ENCODE measurements at regions not wholly inside any gene's neighbourhood (a gene's known extent, or its start where the extent isn't known, plus 50 kb on each side); places are given as distances from the start of the nearest gene placed in this dataset.

GRCh38 chr3:6770397-6770690 lies 90.6 kb upstream of the GRM7 start:
- in situ Hi-C loops (cut with MboI) = no loop called here
- Histone ChIP-seq H3K79me2 (ENCODE audit: control insufficient read depth, insufficient read depth, low read length) (no peaks in the 10 kb centered on the region), H3K27me3 (ENCODE audit: control insufficient read depth in 2 of 2, insufficient read depth in 2 of 2, low read length in 2 of 2) (no peaks in the 10 kb centered on the region), H3K36me3 (ENCODE audit: control insufficient read depth, insufficient read depth, low read length) (no peaks in the 10 kb centered on the region), H3K9me3 (replicated peaks; ENCODE audit: control insufficient read depth, insufficient read depth, low read depth, low read length) (no peaks in the 10 kb centered on the region), H3K4me2 (ENCODE audit: insufficient read depth, low read length) (peak overlapping the region; percentile 71), H2AFZ (ENCODE audit: low read depth, low read length) (peak overlapping the region; percentile 94), H3K9me1 (ENCODE audit: control insufficient read depth, insufficient read depth, low read length) (no peaks in the 10 kb centered on the region), H4K20me1 (replicated peaks; ENCODE audit: control insufficient read depth, insufficient read depth, low read length) (no peaks in the 10 kb centered on the region), H3K4me1 (replicated peaks in 1 of 2; ENCODE audit: control insufficient read depth in 2 of 2, insufficient read depth in 2 of 2, low read length in 2 of 2) (peaks cover 0 to 5% of the 10 kb centered on the region in 2 experiments; a peak in 1 of 5 replicates), H3K9ac (ENCODE audit: insufficient read depth in 1 of 2, low read depth in 2 of 2, low read length in 2 of 2) (peak overlapping the region in 1 of 2 experiments; percentile 56; a peak in 2 of 4 replicates), H3K4me3 (peak overlapping the region; percentile 14), H3K27ac (ENCODE audit: extremely low read depth, low read depth, low read length) (peak overlapping the region; percentile 42; the same call in 2 of the 3 replicates)
- ChIA-PET POLR2A (no interaction called here), CTCF (ENCODE audit: low intra/inter-chr PET ratio) (no interaction called here)
- BruUV-seq (replicated peaks) = TSS peak; percentile 65
- ATAC-seq (peak; percentile 56), DNase-seq (ENCODE audit: extremely low read depth in 1 of 4, low spot score in 3 of 4) (no peak), FAIRE-seq (no peak)
- TF ChIP-seq SNRNP70 (optimal IDR thresholded peaks at IDR 0.05; ENCODE audit: low read depth, low read length) (no peak), ZBTB8A (IDR thresholded peaks at IDR 0.05; ENCODE audit: partially characterized antibody) (peak; percentile 64)
- intact Hi-C loops (cut with micrococcal nuclease) = loop anchor here (5.0 to 10.0 kb wide), 2 partner anchors 278 to 986 kb away; no protein-coding TSS in a partner anchor

GRCh38 chr3:6771171-6771570 lies 89.7 kb upstream of the GRM7 start:
- Histone ChIP-seq H3K9me3 (replicated peaks; ENCODE audit: control insufficient read depth, insufficient read depth, low read depth, low read length) (0 out of 2 replicates have a peak, but pooled peaks cover under 1% of the 10 kb centered on the region), H3K79me2 (ENCODE audit: control insufficient read depth, insufficient read depth, low read length) (no peaks in the 10 kb centered on the region), H3K27me3 (ENCODE audit: control insufficient read depth in 2 of 2, insufficient read depth in 2 of 2, low read length in 2 of 2) (no peaks in the 10 kb centered on the region), H2AFZ (ENCODE audit: low read depth, low read length) (peak overlapping the region; percentile 94), H3K4me2 (ENCODE audit: insufficient read depth, low read length) (no peak overlapping the region), H3K9me1 (ENCODE audit: control insufficient read depth, insufficient read depth, low read length) (no peaks in the 10 kb centered on the region), H3K36me3 (ENCODE audit: control insufficient read depth, insufficient read depth, low read length) (no peaks in the 10 kb centered on the region), H4K20me1 (replicated peaks; ENCODE audit: control insufficient read depth, insufficient read depth, low read length) (no peaks in the 10 kb centered on the region), H3K27ac (ENCODE audit: extremely low read depth, low read depth, low read length) (no peak overlapping the region), H3K4me1 (replicated peaks in 1 of 2; ENCODE audit: control insufficient read depth in 2 of 2, insufficient read depth in 2 of 2, low read length in 2 of 2) (peaks cover 0 to 5% of the 10 kb centered on the region in 2 experiments; a peak in 1 of 5 replicates), H3K9ac (ENCODE audit: insufficient read depth in 1 of 2, low read depth in 2 of 2, low read length in 2 of 2) (no peak overlapping the region), H3K4me3 (no peak overlapping the region)
- CTCF ChIA-PET (ENCODE audit: low intra/inter-chr PET ratio) = no interaction called here
- no TSS peak for BruUV-seq (replicated peaks)
- intact Hi-C loops (cut with micrococcal nuclease) = loop anchor here (5.0 to 10.0 kb wide), 2 partner anchors 279 to 986 kb away; no protein-coding TSS in a partner anchor
- 26% methylated on average over 5 of the region's 5 CpGs for WGBS (ENCODE audit: insufficient coverage, low coverage, missing lambda C conversion rate)
- TF ChIP-seq ID3 (CRISPR knock-in tag; IDR thresholded peaks at IDR 0.05) = no peak
- no peak for TF ChIP-seq ID3 (tag; IDR thresholded peaks at IDR 0.05)
- peak; percentile 8; the same call in 1 of the 2 replicates for TF ChIP-seq NFE2 (IDR thresholded peaks at IDR 0.05; ENCODE audit: low read depth)
- in situ Hi-C loops (cut with MboI) = no loop called here
- FAIRE-seq (no peak), ATAC-seq (no peak), DNase-seq (ENCODE audit: extremely low read depth in 1 of 4, low spot score in 3 of 4) (no peak)
- POLR2A ChIA-PET = no interaction called here
